HepG2 (cell line): ENCODE measurements at regions not wholly inside any gene's neighbourhood (a gene's known extent, or its start where the extent isn't known, plus 50 kb on each side); places are given as distances from the start of the nearest gene placed in this dataset.
A peak's percentile ranks its signal among the peaks of the same experiment; 100 is the strongest.

Experiments used
- ARNT2 ChIP-seq: sonication (generic); formaldehyde crosslinking; IDR thresholded peaks from 2 replicates; pipeline ENCODE4 v1.8.0; 2022; ENCODE audit warnings: mild to moderate bottlenecking, low read depth, missing genetic modification reagents, moderate library complexity
- BCLAF1 ChIP-seq: fragments of 450-650 bp; IDR thresholded peaks from 2 replicates; pipeline ENCODE4 v1.6.1; 2017; ENCODE audit warnings: mild to moderate bottlenecking
- CCDC6 ChIP-seq: sonication (generic); formaldehyde crosslinking; IDR thresholded peaks from 2 replicates; pipeline ENCODE4 v1.8.1; 2022; ENCODE audit warnings: mild to moderate bottlenecking, missing genetic modification reagents, moderate library complexity
- FOSL1 ChIP-seq: sonication (generic); formaldehyde crosslinking; IDR thresholded peaks from 2 replicates; pipeline ENCODE4 v1.9.0; 2021; ENCODE audit warnings: missing genetic modification reagents, borderline replicate concordance
- HMG20B ChIP-seq: conservative IDR thresholded peaks from 2 replicates; pipeline ENCODE4 v1.6.1; 2016; ENCODE audit warnings: missing genetic modification reagents, missing compliant biosample characterization
- HOXA9 ChIP-seq: sonication (generic); formaldehyde crosslinking; IDR thresholded peaks from 2 replicates; pipeline ENCODE4 v1.8.1; 2022; ENCODE audit warnings: missing genetic modification reagents, mild to moderate bottlenecking, moderate library complexity, borderline replicate concordance
- JUN ChIP-seq: sonication (generic); formaldehyde crosslinking; IDR thresholded peaks from 2 replicates; pipeline ENCODE4 v1.4.0; 2020; ENCODE audit warnings: mild to moderate bottlenecking, missing genetic modification reagents
- NR2F2 ChIP-seq: IDR thresholded peaks from 2 replicates; pipeline ENCODE4 v1.6.1; 2012; ENCODE audit warnings: low read depth, inconsistent platforms, borderline replicate concordance
- PRPF4 ChIP-seq: fragments of 200-400 bp; formaldehyde crosslinking; IDR thresholded peaks from 2 replicates; pipeline ENCODE4 v1.6.1; 2016; ENCODE audit warnings: low read length, low read depth; ENCODE audit not compliant: poor library complexity, severe bottlenecking
- SIX4 ChIP-seq: sonication (generic); formaldehyde crosslinking; IDR thresholded peaks from 2 replicates; pipeline ENCODE4 v1.4.0; 2020; ENCODE audit warnings: missing genetic modification reagents
- SKI ChIP-seq: fragments of 450-650 bp; IDR thresholded peaks from one replicate; pipeline ENCODE4 v1.6.1; 2018; ENCODE audit warnings: mild to moderate bottlenecking; ENCODE audit not compliant: partially characterized antibody
- ZNF562 ChIP-seq: sonication (generic); formaldehyde crosslinking; IDR thresholded peaks from 2 replicates; pipeline ENCODE4 v1.8.0; 2022; ENCODE audit warnings: missing genetic modification reagents, borderline replicate concordance
- ZNF703 ChIP-seq: sonication (generic); formaldehyde crosslinking; IDR thresholded peaks from 2 replicates; pipeline ENCODE4 v1.5.1; 2020; ENCODE audit warnings: missing genetic modification reagents, mild to moderate bottlenecking, moderate library complexity, borderline replicate concordance
- TF ChIP-seq, protein P1 (sequence below): sonication (generic); formaldehyde crosslinking; IDR thresholded peaks from 2 replicates; pipeline ENCODE4 v1.4.0; 2020; ENCODE audit warnings: missing genetic modification reagents
- TF ChIP-seq, protein P2 (sequence below): sonication (generic); formaldehyde crosslinking; IDR thresholded peaks from 2 replicates; pipeline ENCODE4 v1.8.1; 2023; ENCODE audit warnings: mild to moderate bottlenecking, missing genetic modification reagents, borderline replicate concordance
- TF ChIP-seq, protein P3 (sequence below): sonication (generic); formaldehyde crosslinking; IDR thresholded peaks from 2 replicates; pipeline ENCODE4 v1.4.0; 2020; ENCODE audit warnings: missing genetic modification reagents

DNA sequence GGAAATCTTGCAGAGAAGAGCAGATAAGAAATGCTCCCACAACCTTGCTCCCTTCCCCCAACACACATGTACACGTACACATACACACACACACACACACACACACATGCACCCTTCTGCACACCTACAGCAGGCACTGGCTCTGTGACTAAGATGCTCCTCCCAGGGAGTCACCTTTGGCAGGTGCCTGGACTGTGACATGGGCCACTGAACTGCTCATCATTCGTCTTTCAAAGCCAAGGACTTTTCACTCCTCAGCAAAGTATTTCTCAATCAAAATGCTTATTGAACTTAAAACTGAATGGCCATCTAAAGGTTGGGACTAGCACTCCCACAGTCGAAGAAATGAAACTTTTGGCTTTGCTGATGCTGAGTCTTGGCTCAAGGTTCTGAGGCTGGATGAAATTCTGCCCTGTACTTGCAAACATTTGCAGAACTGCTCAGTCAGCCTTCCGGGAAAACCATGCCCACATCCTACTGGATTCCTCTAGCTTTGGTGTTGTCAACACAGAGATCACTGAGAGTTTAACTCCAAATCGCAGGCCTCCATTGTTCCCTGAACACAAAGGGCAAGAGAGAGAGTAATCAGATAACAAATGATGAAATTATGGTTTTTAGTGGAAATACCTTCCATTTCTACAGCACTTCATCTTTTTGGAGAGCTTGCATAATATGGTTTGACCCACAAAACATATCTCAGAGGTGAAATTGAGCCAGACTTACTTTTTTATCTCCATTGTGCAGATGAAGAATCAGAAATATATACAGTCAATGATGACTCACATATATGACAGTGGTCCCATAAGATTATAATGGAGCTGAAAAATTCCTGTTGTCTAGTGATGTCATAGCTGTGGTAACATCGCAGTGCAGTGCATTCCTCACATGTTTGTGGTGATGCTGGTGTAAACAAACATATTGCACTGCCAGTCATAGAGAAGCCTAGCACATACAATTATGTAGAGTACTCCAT lies 72.4 kb upstream of the BCAR3 start (continued):
- TF ChIP-seq, protein P1, sequence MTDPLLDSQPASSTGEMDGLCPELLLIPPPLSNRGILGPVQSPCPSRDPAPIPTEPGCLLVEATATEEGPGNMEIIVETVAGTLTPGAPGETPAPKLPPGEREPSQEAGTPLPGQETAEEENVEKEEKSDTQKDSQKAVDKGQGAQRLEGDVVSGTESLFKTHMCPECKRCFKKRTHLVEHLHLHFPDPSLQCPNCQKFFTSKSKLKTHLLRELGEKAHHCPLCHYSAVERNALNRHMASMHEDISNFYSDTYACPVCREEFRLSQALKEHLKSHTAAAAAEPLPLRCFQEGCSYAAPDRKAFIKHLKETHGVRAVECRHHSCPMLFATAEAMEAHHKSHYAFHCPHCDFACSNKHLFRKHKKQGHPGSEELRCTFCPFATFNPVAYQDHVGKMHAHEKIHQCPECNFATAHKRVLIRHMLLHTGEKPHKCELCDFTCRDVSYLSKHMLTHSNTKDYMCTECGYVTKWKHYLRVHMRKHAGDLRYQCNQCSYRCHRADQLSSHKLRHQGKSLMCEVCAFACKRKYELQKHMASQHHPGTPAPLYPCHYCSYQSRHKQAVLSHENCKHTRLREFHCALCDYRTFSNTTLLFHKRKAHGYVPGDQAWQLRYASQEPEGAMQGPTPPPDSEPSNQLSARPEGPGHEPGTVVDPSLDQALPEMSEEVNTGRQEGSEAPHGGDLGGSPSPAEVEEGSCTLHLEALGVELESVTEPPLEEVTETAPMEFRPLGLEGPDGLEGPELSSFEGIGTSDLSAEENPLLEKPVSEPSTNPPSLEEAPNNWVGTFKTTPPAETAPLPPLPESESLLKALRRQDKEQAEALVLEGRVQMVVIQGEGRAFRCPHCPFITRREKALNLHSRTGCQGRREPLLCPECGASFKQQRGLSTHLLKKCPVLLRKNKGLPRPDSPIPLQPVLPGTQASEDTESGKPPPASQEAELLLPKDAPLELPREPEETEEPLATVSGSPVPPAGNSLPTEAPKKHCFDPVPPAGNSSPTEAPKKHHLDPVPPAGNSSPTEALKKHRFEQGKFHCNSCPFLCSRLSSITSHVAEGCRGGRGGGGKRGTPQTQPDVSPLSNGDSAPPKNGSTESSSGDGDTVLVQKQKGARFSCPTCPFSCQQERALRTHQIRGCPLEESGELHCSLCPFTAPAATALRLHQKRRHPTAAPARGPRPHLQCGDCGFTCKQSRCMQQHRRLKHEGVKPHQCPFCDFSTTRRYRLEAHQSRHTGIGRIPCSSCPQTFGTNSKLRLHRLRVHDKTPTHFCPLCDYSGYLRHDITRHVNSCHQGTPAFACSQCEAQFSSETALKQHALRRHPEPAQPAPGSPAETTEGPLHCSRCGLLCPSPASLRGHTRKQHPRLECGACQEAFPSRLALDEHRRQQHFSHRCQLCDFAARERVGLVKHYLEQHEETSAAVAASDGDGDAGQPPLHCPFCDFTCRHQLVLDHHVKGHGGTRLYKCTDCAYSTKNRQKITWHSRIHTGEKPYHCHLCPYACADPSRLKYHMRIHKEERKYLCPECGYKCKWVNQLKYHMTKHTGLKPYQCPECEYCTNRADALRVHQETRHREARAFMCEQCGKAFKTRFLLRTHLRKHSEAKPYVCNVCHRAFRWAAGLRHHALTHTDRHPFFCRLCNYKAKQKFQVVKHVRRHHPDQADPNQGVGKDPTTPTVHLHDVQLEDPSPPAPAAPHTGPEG: no peak
- TF ChIP-seq, protein P2, sequence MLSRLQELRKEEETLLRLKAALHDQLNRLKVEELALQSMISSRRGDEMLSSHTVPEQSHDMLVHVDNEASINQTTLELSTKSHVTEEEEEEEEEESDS: no peak
- TF ChIP-seq NR2F2 (no peak), HMG20B (CRISPR knock-in tag) (no peak), JUN (CRISPR knock-in tag) (no peak), ARNT2 (CRISPR knock-in tag) (no peak), FOSL1 (CRISPR knock-in tag) (no peak), PRPF4 (no peak), ZNF703 (CRISPR knock-in tag) (no peak), SIX4 (0 out of 2 replicates have a peak, but pooled peaks have one; percentile 19), CCDC6 (no peak), ZNF562 (no peak), HOXA9 (no peak), SKI (no peak), BCLAF1 (no peak)
- TF ChIP-seq, protein P3, sequence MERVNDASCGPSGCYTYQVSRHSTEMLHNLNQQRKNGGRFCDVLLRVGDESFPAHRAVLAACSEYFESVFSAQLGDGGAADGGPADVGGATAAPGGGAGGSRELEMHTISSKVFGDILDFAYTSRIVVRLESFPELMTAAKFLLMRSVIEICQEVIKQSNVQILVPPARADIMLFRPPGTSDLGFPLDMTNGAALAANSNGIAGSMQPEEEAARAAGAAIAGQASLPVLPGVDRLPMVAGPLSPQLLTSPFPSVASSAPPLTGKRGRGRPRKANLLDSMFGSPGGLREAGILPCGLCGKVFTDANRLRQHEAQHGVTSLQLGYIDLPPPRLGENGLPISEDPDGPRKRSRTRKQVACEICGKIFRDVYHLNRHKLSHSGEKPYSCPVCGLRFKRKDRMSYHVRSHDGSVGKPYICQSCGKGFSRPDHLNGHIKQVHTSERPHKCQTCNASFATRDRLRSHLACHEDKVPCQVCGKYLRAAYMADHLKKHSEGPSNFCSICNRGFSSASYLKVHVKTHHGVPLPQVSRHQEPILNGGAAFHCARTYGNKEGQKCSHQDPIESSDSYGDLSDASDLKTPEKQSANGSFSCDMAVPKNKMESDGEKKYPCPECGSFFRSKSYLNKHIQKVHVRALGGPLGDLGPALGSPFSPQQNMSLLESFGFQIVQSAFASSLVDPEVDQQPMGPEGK (CRISPR knock-in tag): no peak
